ENCODE measurements at regions not wholly inside any gene's neighbourhood (a gene's known extent, or its start where the extent isn't known, plus 50 kb on each side); places are given as distances from the start of the nearest gene placed in this dataset.

DNA sequence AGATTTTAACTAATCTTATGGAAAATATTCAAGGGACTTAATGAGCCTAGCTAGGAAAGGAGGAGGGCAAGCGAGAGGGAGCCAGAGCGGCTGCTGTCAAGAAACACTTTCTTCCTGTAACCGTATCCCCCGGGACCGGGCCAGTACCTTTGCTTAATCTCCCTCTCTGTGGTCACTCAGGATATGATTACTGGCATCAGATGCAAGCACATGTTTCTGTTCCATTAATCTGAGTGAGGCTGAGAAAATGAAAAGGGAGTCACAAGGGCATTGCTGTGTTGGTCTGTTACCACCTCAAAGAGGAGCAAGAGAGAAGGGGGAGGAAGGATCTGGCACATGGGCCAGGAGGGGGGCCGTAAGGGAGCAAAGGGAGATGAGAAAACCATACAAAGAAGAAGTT is 356.7 kb upstream of the GATB start:
- TF ChIP-seq, protein P1, sequence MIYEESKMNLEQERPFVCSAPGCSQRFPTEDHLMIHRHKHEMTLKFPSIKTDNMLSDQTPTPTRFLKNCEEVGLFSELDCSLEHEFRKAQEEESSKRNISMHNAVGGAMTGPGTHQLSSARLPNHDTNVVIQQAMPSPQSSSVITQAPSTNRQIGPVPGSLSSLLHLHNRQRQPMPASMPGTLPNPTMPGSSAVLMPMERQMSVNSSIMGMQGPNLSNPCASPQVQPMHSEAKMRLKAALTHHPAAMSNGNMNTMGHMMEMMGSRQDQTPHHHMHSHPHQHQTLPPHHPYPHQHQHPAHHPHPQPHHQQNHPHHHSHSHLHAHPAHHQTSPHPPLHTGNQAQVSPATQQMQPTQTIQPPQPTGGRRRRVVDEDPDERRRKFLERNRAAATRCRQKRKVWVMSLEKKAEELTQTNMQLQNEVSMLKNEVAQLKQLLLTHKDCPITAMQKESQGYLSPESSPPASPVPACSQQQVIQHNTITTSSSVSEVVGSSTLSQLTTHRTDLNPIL (CRISPR knock-in tag; IDR thresholded peaks at IDR 0.05; ENCODE audit: low read depth) = no peak
- TF ChIP-seq, protein P2, sequence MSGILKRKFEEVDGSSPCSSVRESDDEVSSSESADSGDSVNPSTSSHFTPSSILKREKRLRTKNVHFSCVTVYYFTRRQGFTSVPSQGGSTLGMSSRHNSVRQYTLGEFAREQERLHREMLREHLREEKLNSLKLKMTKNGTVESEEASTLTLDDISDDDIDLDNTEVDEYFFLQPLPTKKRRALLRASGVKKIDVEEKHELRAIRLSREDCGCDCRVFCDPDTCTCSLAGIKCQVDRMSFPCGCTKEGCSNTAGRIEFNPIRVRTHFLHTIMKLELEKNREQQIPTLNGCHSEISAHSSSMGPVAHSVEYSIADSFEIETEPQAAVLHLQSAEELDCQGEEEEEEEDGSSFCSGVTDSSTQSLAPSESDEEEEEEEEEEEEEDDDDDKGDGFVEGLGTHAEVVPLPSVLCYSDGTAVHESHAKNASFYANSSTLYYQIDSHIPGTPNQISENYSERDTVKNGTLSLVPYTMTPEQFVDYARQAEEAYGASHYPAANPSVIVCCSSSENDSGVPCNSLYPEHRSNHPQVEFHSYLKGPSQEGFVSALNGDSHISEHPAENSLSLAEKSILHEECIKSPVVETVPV (CRISPR knock-in tag; IDR thresholded peaks at IDR 0.05) = no peak
- TF ChIP-seq ARNTL (CRISPR knock-in tag; IDR thresholded peaks at IDR 0.05; ENCODE audit: borderline replicate concordance, low read depth) = no peak
- TF ChIP-seq, protein P3, sequence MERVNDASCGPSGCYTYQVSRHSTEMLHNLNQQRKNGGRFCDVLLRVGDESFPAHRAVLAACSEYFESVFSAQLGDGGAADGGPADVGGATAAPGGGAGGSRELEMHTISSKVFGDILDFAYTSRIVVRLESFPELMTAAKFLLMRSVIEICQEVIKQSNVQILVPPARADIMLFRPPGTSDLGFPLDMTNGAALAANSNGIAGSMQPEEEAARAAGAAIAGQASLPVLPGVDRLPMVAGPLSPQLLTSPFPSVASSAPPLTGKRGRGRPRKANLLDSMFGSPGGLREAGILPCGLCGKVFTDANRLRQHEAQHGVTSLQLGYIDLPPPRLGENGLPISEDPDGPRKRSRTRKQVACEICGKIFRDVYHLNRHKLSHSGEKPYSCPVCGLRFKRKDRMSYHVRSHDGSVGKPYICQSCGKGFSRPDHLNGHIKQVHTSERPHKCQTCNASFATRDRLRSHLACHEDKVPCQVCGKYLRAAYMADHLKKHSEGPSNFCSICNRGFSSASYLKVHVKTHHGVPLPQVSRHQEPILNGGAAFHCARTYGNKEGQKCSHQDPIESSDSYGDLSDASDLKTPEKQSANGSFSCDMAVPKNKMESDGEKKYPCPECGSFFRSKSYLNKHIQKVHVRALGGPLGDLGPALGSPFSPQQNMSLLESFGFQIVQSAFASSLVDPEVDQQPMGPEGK (CRISPR knock-in tag; IDR thresholded peaks at IDR 0.05; ENCODE audit: borderline replicate concordance) = no peak
- TF ChIP-seq, protein P4, sequence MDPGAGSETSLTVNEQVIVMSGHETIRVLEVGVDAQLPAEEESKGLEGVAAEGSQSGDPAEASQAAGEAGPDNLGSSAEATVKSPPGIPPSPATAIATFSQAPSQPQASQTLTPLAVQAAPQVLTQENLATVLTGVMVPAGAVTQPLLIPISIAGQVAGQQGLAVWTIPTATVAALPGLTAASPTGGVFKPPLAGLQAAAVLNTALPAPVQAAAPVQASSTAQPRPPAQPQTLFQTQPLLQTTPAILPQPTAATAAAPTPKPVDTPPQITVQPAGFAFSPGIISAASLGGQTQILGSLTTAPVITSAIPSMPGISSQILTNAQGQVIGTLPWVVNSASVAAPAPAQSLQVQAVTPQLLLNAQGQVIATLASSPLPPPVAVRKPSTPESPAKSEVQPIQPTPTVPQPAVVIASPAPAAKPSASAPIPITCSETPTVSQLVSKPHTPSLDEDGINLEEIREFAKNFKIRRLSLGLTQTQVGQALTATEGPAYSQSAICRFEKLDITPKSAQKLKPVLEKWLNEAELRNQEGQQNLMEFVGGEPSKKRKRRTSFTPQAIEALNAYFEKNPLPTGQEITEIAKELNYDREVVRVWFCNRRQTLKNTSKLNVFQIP (CRISPR knock-in tag; IDR thresholded peaks at IDR 0.05; ENCODE audit: borderline replicate concordance, low read depth) = no peak
- TF ChIP-seq TOX (CRISPR knock-in tag; IDR thresholded peaks at IDR 0.05; ENCODE audit: borderline replicate concordance) = no peak
- no peak for TF ChIP-seq ZNF70 (CRISPR knock-in tag; IDR thresholded peaks at IDR 0.05)
- no peak for TF ChIP-seq CSDC2 (CRISPR knock-in tag; IDR thresholded peaks at IDR 0.05)
- no peak for TF ChIP-seq ZFP30 (CRISPR knock-in tag; IDR thresholded peaks at IDR 0.05)
- TF ChIP-seq RARB (CRISPR knock-in tag; IDR thresholded peaks at IDR 0.05) = no peak
- TF ChIP-seq, protein P5, sequence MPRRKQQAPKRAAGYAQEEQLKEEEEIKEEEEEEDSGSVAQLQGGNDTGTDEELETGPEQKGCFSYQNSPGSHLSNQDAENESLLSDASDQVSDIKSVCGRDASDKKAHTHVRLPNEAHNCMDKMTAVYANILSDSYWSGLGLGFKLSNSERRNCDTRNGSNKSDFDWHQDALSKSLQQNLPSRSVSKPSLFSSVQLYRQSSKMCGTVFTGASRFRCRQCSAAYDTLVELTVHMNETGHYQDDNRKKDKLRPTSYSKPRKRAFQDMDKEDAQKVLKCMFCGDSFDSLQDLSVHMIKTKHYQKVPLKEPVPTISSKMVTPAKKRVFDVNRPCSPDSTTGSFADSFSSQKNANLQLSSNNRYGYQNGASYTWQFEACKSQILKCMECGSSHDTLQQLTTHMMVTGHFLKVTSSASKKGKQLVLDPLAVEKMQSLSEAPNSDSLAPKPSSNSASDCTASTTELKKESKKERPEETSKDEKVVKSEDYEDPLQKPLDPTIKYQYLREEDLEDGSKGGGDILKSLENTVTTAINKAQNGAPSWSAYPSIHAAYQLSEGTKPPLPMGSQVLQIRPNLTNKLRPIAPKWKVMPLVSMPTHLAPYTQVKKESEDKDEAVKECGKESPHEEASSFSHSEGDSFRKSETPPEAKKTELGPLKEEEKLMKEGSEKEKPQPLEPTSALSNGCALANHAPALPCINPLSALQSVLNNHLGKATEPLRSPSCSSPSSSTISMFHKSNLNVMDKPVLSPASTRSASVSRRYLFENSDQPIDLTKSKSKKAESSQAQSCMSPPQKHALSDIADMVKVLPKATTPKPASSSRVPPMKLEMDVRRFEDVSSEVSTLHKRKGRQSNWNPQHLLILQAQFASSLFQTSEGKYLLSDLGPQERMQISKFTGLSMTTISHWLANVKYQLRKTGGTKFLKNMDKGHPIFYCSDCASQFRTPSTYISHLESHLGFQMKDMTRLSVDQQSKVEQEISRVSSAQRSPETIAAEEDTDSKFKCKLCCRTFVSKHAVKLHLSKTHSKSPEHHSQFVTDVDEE (CRISPR knock-in tag; IDR thresholded peaks at IDR 0.05) = no peak
- no peak for TF ChIP-seq ZNF565 (CRISPR knock-in tag; conservative IDR thresholded peaks at IDR 0.05; ENCODE audit: low read depth)
- no peak for TF ChIP-seq ESRRG (CRISPR knock-in tag; IDR thresholded peaks at IDR 0.05)
- TF ChIP-seq OSR1 (CRISPR knock-in tag; IDR thresholded peaks at IDR 0.05) = no peak
